ENCODE measurements at regions not wholly inside any gene's neighbourhood (a gene's known extent, or its start where the extent isn't known, plus 50 kb on each side); places are given as distances from the start of the nearest gene placed in this dataset.

GRCh38 chr10:117425974-117426566 lies 50.8 kb upstream of the PDZD8 start:
- DNase-seq (ENCODE audit: low spot score): no peak

DNA sequence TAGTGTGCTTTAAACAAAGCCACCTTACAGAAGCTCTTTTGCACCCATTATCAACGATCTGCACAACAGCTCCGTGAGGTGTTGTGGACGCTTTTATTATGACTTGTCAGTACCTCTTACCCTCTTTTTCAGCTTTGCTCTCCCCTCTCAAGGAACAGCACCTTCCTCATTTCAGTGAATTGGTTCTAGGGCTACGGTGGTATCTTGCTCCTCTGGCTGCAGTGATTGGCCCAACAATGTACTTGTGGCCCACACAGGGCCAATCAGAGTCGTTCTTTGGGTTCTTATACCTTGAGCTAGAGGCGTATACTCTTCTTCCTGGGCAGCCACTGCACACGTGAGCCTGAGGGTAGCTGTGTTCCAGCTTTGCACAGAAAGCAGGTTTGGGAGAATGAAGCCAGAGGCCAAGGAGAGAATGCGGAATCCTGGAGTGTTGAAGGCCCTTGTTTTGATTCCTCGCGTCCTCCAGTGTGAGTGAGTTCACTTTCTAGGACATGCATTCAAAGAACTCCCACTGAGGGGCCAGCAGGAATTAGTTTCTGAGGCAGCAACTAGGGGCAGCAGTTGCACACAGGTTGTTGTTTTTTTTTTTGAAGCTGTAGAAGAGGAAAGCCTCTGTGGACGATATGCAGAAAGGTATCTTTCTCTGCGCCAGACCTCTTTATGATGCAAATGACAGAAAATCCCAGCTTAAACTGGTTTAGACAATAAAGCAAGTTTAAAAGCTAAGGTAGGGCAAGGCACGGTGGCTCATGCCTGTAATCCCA lies 49.8 kb upstream of the PDZD8 start:
- DNase-seq (ENCODE audit: low spot score): no peak

Data from umbilical cord (tissue), 1 donor.